ENCODE measurements at regions not wholly inside any gene's neighbourhood (a gene's known extent, or its start where the extent isn't known, plus 50 kb on each side); places are given as distances from the start of the nearest gene placed in this dataset.
"Not testable (repeated sequence)": the region's sequence is repeated elsewhere in the genome, so short reads cannot be mapped to it uniquely, and the experiment has no call there.

DNA sequence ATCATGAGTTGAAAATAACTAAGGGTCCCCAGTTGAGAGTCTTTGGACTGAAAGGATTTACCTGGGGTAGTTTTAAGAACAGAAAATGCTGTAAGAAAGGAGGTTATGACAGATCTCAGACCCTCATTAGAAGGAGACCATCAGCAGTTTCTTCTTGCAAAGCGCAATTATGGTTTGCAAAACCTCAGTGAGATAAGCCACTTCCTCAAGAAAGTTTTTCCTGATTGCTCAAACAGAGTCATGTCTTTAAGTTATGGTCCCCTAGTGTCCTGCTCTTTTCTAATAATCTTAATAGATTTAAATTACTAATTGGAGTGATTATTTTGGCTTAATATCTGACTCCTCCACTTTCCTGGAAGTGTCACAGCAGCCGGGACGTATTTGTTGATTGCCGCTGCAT, 293.2 kb upstream of the KLF4 start:
- DNase-seq (ENCODE audit: low read depth), result peak; percentile 67
- TF ChIP-seq, protein P1, sequence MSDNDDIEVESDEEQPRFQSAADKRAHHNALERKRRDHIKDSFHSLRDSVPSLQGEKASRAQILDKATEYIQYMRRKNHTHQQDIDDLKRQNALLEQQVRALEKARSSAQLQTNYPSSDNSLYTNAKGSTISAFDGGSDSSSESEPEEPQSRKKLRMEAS (IDR thresholded peaks at IDR 0.05; ENCODE audit: low read depth, low read length), result no peak
- TF ChIP-seq POLR2A (IDR thresholded peaks at IDR 0.05; ENCODE audit: extremely low read depth, insufficient read length), result no peak
- no peak for TF ChIP-seq MYC (IDR thresholded peaks at IDR 0.05; ENCODE audit: low read depth, low read length)
- TF ChIP-seq, protein P2, sequence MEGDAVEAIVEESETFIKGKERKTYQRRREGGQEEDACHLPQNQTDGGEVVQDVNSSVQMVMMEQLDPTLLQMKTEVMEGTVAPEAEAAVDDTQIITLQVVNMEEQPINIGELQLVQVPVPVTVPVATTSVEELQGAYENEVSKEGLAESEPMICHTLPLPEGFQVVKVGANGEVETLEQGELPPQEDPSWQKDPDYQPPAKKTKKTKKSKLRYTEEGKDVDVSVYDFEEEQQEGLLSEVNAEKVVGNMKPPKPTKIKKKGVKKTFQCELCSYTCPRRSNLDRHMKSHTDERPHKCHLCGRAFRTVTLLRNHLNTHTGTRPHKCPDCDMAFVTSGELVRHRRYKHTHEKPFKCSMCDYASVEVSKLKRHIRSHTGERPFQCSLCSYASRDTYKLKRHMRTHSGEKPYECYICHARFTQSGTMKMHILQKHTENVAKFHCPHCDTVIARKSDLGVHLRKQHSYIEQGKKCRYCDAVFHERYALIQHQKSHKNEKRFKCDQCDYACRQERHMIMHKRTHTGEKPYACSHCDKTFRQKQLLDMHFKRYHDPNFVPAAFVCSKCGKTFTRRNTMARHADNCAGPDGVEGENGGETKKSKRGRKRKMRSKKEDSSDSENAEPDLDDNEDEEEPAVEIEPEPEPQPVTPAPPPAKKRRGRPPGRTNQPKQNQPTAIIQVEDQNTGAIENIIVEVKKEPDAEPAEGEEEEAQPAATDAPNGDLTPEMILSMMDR (IDR thresholded peaks at IDR 0.05; ENCODE audit: low read depth, low read length), result no peak

DNA sequence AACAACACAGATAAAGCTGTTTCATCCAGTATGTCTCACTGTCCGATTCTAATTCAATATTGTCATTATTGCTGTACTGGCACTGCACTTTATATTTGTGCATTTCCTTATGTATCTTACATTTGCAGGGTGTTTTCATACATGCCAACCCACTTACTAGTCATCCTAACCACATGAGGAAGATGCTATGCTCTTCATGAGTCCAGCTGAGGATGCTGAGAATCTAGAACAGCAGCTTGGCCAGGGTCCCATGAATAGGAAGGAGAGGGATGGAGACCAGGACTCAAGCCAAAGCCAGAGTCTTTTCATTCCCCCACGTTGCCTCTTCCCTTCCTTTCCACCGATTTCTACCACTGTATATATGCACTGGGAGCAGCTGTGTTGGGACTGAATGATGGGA, 292.8 kb upstream of the KLF4 start:
- DNase-seq (ENCODE audit: low read depth), result peak; percentile 28
- TF ChIP-seq, protein P1 (IDR thresholded peaks at IDR 0.05; ENCODE audit: low read depth, low read length), result no peak
- TF ChIP-seq POLR2A (IDR thresholded peaks at IDR 0.05; ENCODE audit: extremely low read depth, insufficient read length) (no peak), MYC (IDR thresholded peaks at IDR 0.05; ENCODE audit: low read depth, low read length) (no peak)
- TF ChIP-seq, protein P2 (IDR thresholded peaks at IDR 0.05; ENCODE audit: low read depth, low read length), result no peak
- no peak overlapping the region for H3K4me3 ChIP-seq (ENCODE audit: low read depth, low read length)

More for the DNA sequence above, 293.2 kb upstream of the KLF4 start:
- no peak overlapping the region for H3K4me3 ChIP-seq (ENCODE audit: low read depth, low read length)

DNA sequence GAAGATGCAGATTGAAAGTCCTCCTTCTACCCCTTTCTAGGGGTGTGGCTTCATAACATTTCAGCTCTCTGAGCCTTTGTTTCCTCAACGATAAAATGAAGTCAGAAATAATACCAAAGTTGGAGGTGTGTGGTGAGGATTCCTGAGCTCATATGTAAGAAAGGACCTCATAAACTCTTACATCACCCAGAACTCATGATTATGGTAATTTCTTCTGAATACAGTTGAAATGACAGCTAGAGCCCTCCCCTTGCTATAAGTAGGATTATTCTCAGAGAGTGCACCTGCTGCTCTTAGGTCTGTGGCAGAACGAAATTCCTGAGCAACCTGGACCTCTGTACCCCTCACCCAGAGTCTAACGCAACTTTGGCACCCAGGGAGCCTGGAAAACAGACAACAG, 291.4 kb upstream of the KLF4 start:
- no peak overlapping the region for H3K4me3 ChIP-seq (ENCODE audit: low read depth, low read length)
- TF ChIP-seq, protein P1 (IDR thresholded peaks at IDR 0.05; ENCODE audit: low read depth, low read length), result no peak
- TF ChIP-seq, protein P2 (IDR thresholded peaks at IDR 0.05; ENCODE audit: low read depth, low read length), result no peak
- TF ChIP-seq POLR2A (IDR thresholded peaks at IDR 0.05; ENCODE audit: extremely low read depth, insufficient read length) (no peak), MYC (IDR thresholded peaks at IDR 0.05; ENCODE audit: low read depth, low read length) (no peak)
- no peak for DNase-seq (ENCODE audit: low read depth)

DNA sequence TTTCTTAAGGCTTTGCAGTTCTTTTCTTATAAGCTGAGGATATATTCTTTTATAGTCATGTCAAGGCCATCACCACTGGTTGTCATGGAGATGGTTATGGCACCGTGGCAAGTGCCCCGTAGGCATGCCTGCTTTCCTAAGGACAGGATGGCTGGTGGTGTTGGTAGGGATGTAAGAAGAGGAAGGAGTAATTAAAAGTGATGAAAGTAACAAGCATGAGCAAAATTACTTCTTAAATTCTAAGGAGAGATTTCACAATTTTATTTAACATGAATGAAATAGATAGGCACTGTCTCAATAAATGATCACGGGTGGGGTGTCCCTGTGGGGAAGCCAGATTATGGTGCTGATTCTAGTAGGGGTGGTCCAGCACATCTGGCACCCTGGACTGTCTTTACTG, 290.2 kb upstream of the KLF4 start:
- no peak overlapping the region for H3K4me3 ChIP-seq (ENCODE audit: low read depth, low read length)
- TF ChIP-seq, protein P2 (IDR thresholded peaks at IDR 0.05; ENCODE audit: low read depth, low read length), result no peak
- TF ChIP-seq, protein P1 (IDR thresholded peaks at IDR 0.05; ENCODE audit: low read depth, low read length), result no peak
- no peak for TF ChIP-seq MYC (IDR thresholded peaks at IDR 0.05; ENCODE audit: low read depth, low read length)
- TF ChIP-seq POLR2A (IDR thresholded peaks at IDR 0.05; ENCODE audit: extremely low read depth, insufficient read length), result no peak
- DNase-seq (ENCODE audit: low read depth), result no peak

DNA sequence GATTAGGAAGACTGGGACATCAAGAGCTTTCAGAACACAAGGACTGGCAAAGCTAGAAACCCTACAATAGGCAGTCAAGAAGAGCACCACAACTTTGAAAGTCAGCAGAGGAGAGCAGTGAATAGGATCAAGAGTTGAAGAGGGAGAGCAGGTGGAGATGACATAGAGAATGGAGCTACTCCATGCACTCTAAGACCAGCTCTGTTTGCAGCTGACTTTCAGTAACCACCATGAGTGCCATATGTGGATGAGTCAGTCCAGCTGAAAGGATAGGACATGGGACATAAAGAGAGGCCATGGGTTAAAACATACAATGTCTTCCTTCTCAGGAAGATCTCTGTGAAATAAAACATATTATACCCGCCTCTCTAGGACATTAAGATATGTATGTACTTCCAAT, 289.1 kb upstream of the KLF4 start:
- no peak overlapping the region for H3K4me3 ChIP-seq (ENCODE audit: low read depth, low read length)
- DNase-seq (ENCODE audit: low read depth), result no peak
- no peak for TF ChIP-seq POLR2A (IDR thresholded peaks at IDR 0.05; ENCODE audit: extremely low read depth, insufficient read length)
- TF ChIP-seq, protein P1 (IDR thresholded peaks at IDR 0.05; ENCODE audit: low read depth, low read length), result no peak

DNA sequence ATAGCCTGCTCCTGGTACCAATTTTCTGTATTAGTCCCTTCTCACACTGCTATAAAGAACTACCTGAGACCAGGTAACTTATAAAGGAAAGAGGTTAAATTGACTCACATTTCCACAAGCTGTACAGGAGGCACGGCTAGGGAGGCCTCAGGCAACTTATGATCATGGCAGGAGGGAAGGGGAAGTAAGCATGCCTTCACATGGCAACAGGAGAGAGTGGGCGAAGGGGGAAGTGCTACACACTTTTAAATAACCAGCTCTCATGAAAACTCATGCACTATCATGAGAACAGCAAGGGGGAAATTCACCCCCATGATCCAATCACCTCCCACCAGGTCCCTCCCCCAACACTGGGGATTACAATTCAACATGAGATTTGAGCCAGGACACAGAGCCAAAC, 284.5 kb upstream of the KLF4 start:
- peak; percentile 57 for DNase-seq (ENCODE audit: low read depth)
- not testable (repeated sequence) for H3K4me3 ChIP-seq (ENCODE audit: low read depth, low read length)

DNA sequence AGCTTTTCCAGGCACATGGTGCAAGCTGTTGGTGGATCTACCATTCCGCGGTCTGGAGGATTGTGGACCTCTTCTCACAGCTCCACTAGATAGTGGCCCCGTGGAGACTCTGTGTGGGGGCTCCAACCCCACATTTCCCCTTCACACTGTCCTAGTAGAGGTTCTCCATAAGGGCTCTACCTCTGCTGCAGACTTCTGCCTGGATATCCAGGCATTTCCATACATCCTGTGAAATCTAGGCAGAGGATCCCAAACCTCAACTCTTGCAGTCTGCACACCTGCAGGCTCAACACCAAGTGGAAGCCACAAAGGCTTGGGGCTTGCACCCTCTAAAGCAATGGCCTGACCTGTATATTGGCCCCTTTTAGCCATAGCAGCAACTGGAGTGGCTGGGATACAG, 283.4 kb upstream of the KLF4 start:
- no peak for DNase-seq (ENCODE audit: low read depth)
- TF ChIP-seq, protein P1 (IDR thresholded peaks at IDR 0.05; ENCODE audit: low read depth, low read length), result no peak
- TF ChIP-seq POLR2A (IDR thresholded peaks at IDR 0.05; ENCODE audit: extremely low read depth, insufficient read length) (no peak), MYC (IDR thresholded peaks at IDR 0.05; ENCODE audit: low read depth, low read length) (no peak)
- TF ChIP-seq, protein P2 (IDR thresholded peaks at IDR 0.05; ENCODE audit: low read depth, low read length), result no peak
- H3K4me3 ChIP-seq (ENCODE audit: low read depth, low read length), result no peak overlapping the region
